Fibroblast of the aortic adventitia (primary cell): ENCODE measurements at regions not wholly inside any gene's neighbourhood (a gene's known extent, or its start where the extent isn't known, plus 50 kb on each side); places are given as distances from the start of the nearest gene placed in this dataset.

Source experiments
- DNase-seq: peaks from one replicate; pipeline ENCODE4 v3.0.0-alpha.2; 2010; ENCODE audit warnings: low read depth
- H3K4me3 ChIP-seq: 2 replicates; pipeline ENCODE4 v1.5.1; 2011; ENCODE audit warnings: low read depth, mild to moderate bottlenecking, control low read depth, low read length, moderate library complexity
- CTCF ChIP-seq: IDR thresholded peaks from 2 replicates; pipeline ENCODE4 v1.5.1; 2011; ENCODE audit warnings: mild to moderate bottlenecking, low read length, control low read depth, inconsistent platforms; ENCODE audit not compliant: insufficient read depth

- peak; percentile 0 for DNase-seq
- H3K4me3 ChIP-seq: no peak overlapping the region
- TF ChIP-seq CTCF: no peak
Measured at GRCh38 chr5:51731421-51732029, 348.3 kb downstream of the ISL1 start.

- DNase-seq: no peak
- no peak for TF ChIP-seq CTCF
- no peak overlapping the region for H3K4me3 ChIP-seq
Measured at GRCh38 chr5:51732304-51732703, 349.1 kb downstream of the ISL1 start.

GRCh38 chr5:51734677-51735076 lies 351.4 kb downstream of the ISL1 start:
- no peak for TF ChIP-seq CTCF
- DNase-seq: no peak
- H3K4me3 ChIP-seq: no peak overlapping the region

DNA sequence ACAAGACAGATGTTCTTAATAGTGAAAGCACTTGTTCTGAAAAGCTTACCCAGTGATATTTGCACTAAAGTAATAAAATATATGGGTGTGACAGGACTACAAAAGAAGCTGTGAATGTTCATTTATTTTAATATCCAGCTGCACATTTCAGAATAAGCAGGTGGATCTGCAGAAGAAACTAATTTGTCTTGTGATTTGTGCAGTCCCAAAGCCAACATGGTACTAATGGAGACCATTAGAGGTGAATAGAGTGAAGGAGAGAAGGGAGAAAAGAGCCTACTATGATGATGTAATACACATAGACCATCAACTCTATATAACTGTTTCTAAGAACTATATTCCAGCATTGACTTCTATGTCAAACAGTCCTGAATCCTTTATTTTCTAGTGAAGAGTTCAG lies 362.8 kb downstream of the ISL1 start:
- TF ChIP-seq CTCF: no peak
- no peak overlapping the region for H3K4me3 ChIP-seq
- DNase-seq: no peak

DNA sequence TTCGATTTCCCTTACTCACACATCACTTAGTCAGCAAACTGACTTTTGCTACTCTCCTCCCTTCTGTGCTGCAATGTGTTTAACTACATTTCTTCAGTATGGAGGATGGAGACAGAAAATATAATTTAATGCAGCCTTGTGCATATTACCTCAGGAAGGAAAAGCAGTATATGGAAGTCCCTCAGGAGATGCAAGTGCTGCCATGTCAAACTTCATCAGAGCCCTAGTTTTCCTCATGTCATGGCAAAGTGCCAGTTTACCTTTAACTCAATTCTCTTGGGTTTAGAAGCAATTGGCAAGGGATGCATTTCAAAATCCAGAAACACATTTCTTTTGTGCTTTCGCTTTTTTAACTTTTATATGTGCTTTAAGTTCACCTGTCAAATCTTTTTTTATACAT lies 365.4 kb downstream of the ISL1 start:
- no peak overlapping the region for H3K4me3 ChIP-seq
- no peak for TF ChIP-seq CTCF
- DNase-seq: no peak
